Progenitor cell of endocrine pancreas (in vitro differentiated cells): ENCODE measurements at regions not wholly inside any gene's neighbourhood (a gene's known extent, or its start where the extent isn't known, plus 50 kb on each side); places are given as distances from the start of the nearest gene placed in this dataset.

Experiments
- DNase-seq: peaks from one replicate; pipeline ENCODE4 v3.0.0; 2021; ENCODE audit warnings: low spot score; ENCODE audit not compliant: unreplicated experiment
- H3K27ac Mint-ChIP-seq: 2 replicates; pipeline ENCODE4 v1.8.0; 2021; ENCODE audit warnings: mild to moderate bottlenecking, moderate library complexity, mixed read lengths
- H3K27me3 Mint-ChIP-seq: 2 replicates; pipeline ENCODE4 v1.8.0; 2021; ENCODE audit warnings: mixed read lengths
- H3K36me3 Mint-ChIP-seq: 2 replicates; pipeline ENCODE4 v1.8.0; 2022; ENCODE audit warnings: mixed read lengths; ENCODE audit not compliant: insufficient read depth
- H3K4me1 Mint-ChIP-seq: 2 replicates; pipeline ENCODE4 v1.8.0; 2021; ENCODE audit warnings: low read depth, mixed read lengths
- H3K4me3 Mint-ChIP-seq: 2 replicates; pipeline ENCODE4 v1.8.0; 2021; ENCODE audit warnings: low read depth, mild to moderate bottlenecking, moderate library complexity, mixed read lengths
- H3K9me3 Mint-ChIP-seq: 2 replicates; pipeline ENCODE4 v1.8.0; 2021; ENCODE audit warnings: low read depth, mixed read lengths
- CTCF ChIP-seq: fragments of 200-600 bp; sonication (generic); IDR thresholded peaks from one replicate; pipeline ENCODE4 v1.5.0; 2021; ENCODE audit warnings: antibody characterized with exemption, mild to moderate bottlenecking; ENCODE audit not compliant: unreplicated experiment

GRCh38 chr9:88926781-88927505 lies 64.3 kb upstream of the S1PR3 start:
- Mint-ChIP-seq H3K36me3 (peaks cover 1% of the 10 kb centered on the region), H3K27me3 (peaks cover 18% of the 10 kb centered on the region), H3K4me3 (no peak overlapping the region), H3K9me3 (peaks cover 7% of the 10 kb centered on the region), H3K27ac (no peak overlapping the region), H3K4me1 (no peaks in the 10 kb centered on the region)
- DNase-seq: no peak
- no peak for TF ChIP-seq CTCF

GRCh38 chr9:88927510-88927909 lies 63.8 kb upstream of the S1PR3 start:
- peaks cover 24% of the 10 kb centered on the region for H3K27me3 Mint-ChIP-seq
- TF ChIP-seq CTCF: no peak
- no peak overlapping the region for H3K4me3 Mint-ChIP-seq
- H3K27ac Mint-ChIP-seq: no peak overlapping the region
- no peak for DNase-seq
- peaks cover 1% of the 10 kb centered on the region for H3K36me3 Mint-ChIP-seq
- H3K9me3 Mint-ChIP-seq: peaks cover 7% of the 10 kb centered on the region
- no peaks in the 10 kb centered on the region for H3K4me1 Mint-ChIP-seq

GRCh38 chr9:88930716-88931115 lies 60.6 kb upstream of the S1PR3 start:
- H3K4me1 Mint-ChIP-seq: peaks cover 10% of the 10 kb centered on the region
- peaks cover 1% of the 10 kb centered on the region for H3K36me3 Mint-ChIP-seq
- H3K9me3 Mint-ChIP-seq: peaks cover 7% of the 10 kb centered on the region
- H3K27me3 Mint-ChIP-seq: peaks cover 17% of the 10 kb centered on the region
- no peak overlapping the region for H3K27ac Mint-ChIP-seq
- DNase-seq: no peak
- H3K4me3 Mint-ChIP-seq: no peak overlapping the region
- TF ChIP-seq CTCF: no peak

GRCh38 chr9:88932766-88933165 lies 58.5 kb upstream of the S1PR3 start:
- no peak for DNase-seq
- Mint-ChIP-seq H3K4me1 (peaks cover 10% of the 10 kb centered on the region), H3K27ac (no peak overlapping the region), H3K36me3 (peaks cover 1% of the 10 kb centered on the region), H3K9me3 (peaks cover 7% of the 10 kb centered on the region), H3K4me3 (no peak overlapping the region), H3K27me3 (peaks cover 18% of the 10 kb centered on the region)
- TF ChIP-seq CTCF: no peak

- no peak for TF ChIP-seq CTCF
- peaks cover 10% of the 10 kb centered on the region for H3K4me1 Mint-ChIP-seq
- H3K9me3 Mint-ChIP-seq: peaks cover 7% of the 10 kb centered on the region
- H3K4me3 Mint-ChIP-seq: no peak overlapping the region
- H3K27ac Mint-ChIP-seq: no peak overlapping the region
- H3K27me3 Mint-ChIP-seq: peaks cover 26% of the 10 kb centered on the region
- no peak for DNase-seq
- H3K36me3 Mint-ChIP-seq: peaks cover 1% of the 10 kb centered on the region
Observed at GRCh38 chr9:88933607-88934379, 57.5 kb upstream of the S1PR3 start.
